ENCODE measurements at regions not wholly inside any gene's neighbourhood (a gene's known extent, or its start where the extent isn't known, plus 50 kb on each side); places are given as distances from the start of the nearest gene placed in this dataset.

- H3K27ac ChIP-seq (ENCODE audit: low read depth in 1 of 2, low read length in 2 of 2) = no peak overlapping the region
- 40 to 49% methylated on average over 2 of the region's 2 CpGs for WGBS, 2 donors
- peaks cover 0 to 2% of the 10 kb centered on the region in 2 donors for H3K27me3 ChIP-seq (ENCODE audit: control insufficient read depth in 1 of 2, insufficient read depth in 2 of 2, low read length in 1 of 2)
- H3K9me3 ChIP-seq (ENCODE audit: control insufficient read depth, low read length) = peaks cover 3% of the 10 kb centered on the region
- H3K4me1 ChIP-seq (ENCODE audit: control insufficient read depth in 1 of 2, insufficient read depth in 2 of 2, low read length in 2 of 2) = peaks cover 1 to 6% of the 10 kb centered on the region in 2 donors
- ATAC-seq (ENCODE audit: low FRiP score) = no peak
- no peak overlapping the region for H3K4me3 ChIP-seq (ENCODE audit: low read length in 2 of 2)
- no peak for DNase-seq
- H3K36me3 ChIP-seq (ENCODE audit: control insufficient read depth in 1 of 2, insufficient read depth in 2 of 2, low read length in 1 of 2) = no peaks in the 10 kb centered on the region
- intact Hi-C loops (cut with DNase I) = no loop called here
Measured at GRCh38 chr12:77347017-77347416, 281.6 kb upstream of the E2F7 start.

GRCh38 chr12:77345336-77345735 is 280.0 kb upstream of the E2F7 start:
- H3K27ac ChIP-seq (ENCODE audit: low read depth in 1 of 2, low read length in 2 of 2) = no peak overlapping the region
- H3K27me3 ChIP-seq (ENCODE audit: control insufficient read depth in 1 of 2, insufficient read depth in 2 of 2, low read length in 1 of 2) = peaks cover 0 to 2% of the 10 kb centered on the region in 2 donors
- H3K36me3 ChIP-seq (ENCODE audit: control insufficient read depth in 1 of 2, insufficient read depth in 2 of 2, low read length in 1 of 2) = no peaks in the 10 kb centered on the region
- peaks cover 3% of the 10 kb centered on the region for H3K9me3 ChIP-seq (ENCODE audit: control insufficient read depth, low read length)
- intact Hi-C loops (cut with DNase I) = no loop called here
- 12 to 13% methylated on average over 1 of the region's 1 CpG for WGBS, 2 donors
- no peak overlapping the region for H3K4me3 ChIP-seq (ENCODE audit: low read length in 2 of 2)
- DNase-seq (no peak), ATAC-seq (ENCODE audit: low FRiP score) (no peak)
- H3K4me1 ChIP-seq (ENCODE audit: control insufficient read depth in 1 of 2, insufficient read depth in 2 of 2, low read length in 2 of 2) = peaks cover 1 to 6% of the 10 kb centered on the region in 2 donors

GRCh38 chr12:77344651-77345050 is 279.3 kb upstream of the E2F7 start:
- Histone ChIP-seq H3K4me1 (ENCODE audit: control insufficient read depth in 1 of 2, insufficient read depth in 2 of 2, low read length in 2 of 2) (peaks cover 1 to 6% of the 10 kb centered on the region in 2 donors), H3K27me3 (ENCODE audit: control insufficient read depth in 1 of 2, insufficient read depth in 2 of 2, low read length in 1 of 2) (peaks cover 0 to 2% of the 10 kb centered on the region in 2 donors), H3K4me3 (ENCODE audit: low read length in 2 of 2) (no peak overlapping the region), H3K36me3 (ENCODE audit: control insufficient read depth in 1 of 2, insufficient read depth in 2 of 2, low read length in 1 of 2) (no peaks in the 10 kb centered on the region), H3K27ac (ENCODE audit: low read depth in 1 of 2, low read length in 2 of 2) (no peak overlapping the region), H3K9me3 (ENCODE audit: control insufficient read depth, low read length) (peaks cover 3% of the 10 kb centered on the region)
- 52 to 98% methylated on average over 1 of the region's 1 CpG for WGBS, 2 donors
- intact Hi-C loops (cut with DNase I) = no loop called here
- DNase-seq (no peak), ATAC-seq (ENCODE audit: low FRiP score) (no peak)

- H3K4me1 ChIP-seq (ENCODE audit: control insufficient read depth in 1 of 2, insufficient read depth in 2 of 2, low read length in 2 of 2) = peaks cover 1 to 6% of the 10 kb centered on the region in 2 donors
- no peak for ATAC-seq (ENCODE audit: low FRiP score)
- intact Hi-C loops (cut with DNase I) = no loop called here
- 82 to 84% methylated on average over 1 of the region's 1 CpG for WGBS, 2 donors
- peaks cover 0 to 2% of the 10 kb centered on the region in 2 donors for H3K27me3 ChIP-seq (ENCODE audit: control insufficient read depth in 1 of 2, insufficient read depth in 2 of 2, low read length in 1 of 2)
- no peak overlapping the region for H3K4me3 ChIP-seq (ENCODE audit: low read length in 2 of 2)
- H3K27ac ChIP-seq (ENCODE audit: low read depth in 1 of 2, low read length in 2 of 2) = no peak overlapping the region
- DNase-seq = no peak
- no peaks in the 10 kb centered on the region for H3K36me3 ChIP-seq (ENCODE audit: control insufficient read depth in 1 of 2, insufficient read depth in 2 of 2, low read length in 1 of 2)
- peaks cover 3% of the 10 kb centered on the region for H3K9me3 ChIP-seq (ENCODE audit: control insufficient read depth, low read length)
Measured at GRCh38 chr12:77343291-77343690, 277.9 kb upstream of the E2F7 start.

GRCh38 chr12:77342253-77342652 is 276.9 kb upstream of the E2F7 start:
- Histone ChIP-seq H3K27ac (ENCODE audit: low read depth in 1 of 2, low read length in 2 of 2) (no peak overlapping the region), H3K9me3 (ENCODE audit: control insufficient read depth, low read length) (peaks cover 2% of the 10 kb centered on the region), H3K27me3 (ENCODE audit: control insufficient read depth in 1 of 2, insufficient read depth in 2 of 2, low read length in 1 of 2) (peaks cover 0 to 2% of the 10 kb centered on the region in 2 donors), H3K4me1 (ENCODE audit: control insufficient read depth in 1 of 2, insufficient read depth in 2 of 2, low read length in 2 of 2) (peaks cover 1 to 6% of the 10 kb centered on the region in 2 donors), H3K36me3 (ENCODE audit: control insufficient read depth in 1 of 2, insufficient read depth in 2 of 2, low read length in 1 of 2) (no peaks in the 10 kb centered on the region), H3K4me3 (ENCODE audit: low read length in 2 of 2) (no peak overlapping the region)
- ATAC-seq (ENCODE audit: low FRiP score) (no peak), DNase-seq (no peak)
- intact Hi-C loops (cut with DNase I) = no loop called here
- 22 to 30% methylated on average over 2 of the region's 2 CpGs for WGBS, 2 donors

- DNase-seq = no peak
- Histone ChIP-seq H3K27me3 (ENCODE audit: control insufficient read depth in 1 of 2, insufficient read depth in 2 of 2, low read length in 1 of 2) (no peaks in the 10 kb centered on the region), H3K36me3 (ENCODE audit: control insufficient read depth in 1 of 2, insufficient read depth in 2 of 2, low read length in 1 of 2) (no peaks in the 10 kb centered on the region), H3K4me3 (ENCODE audit: low read length in 2 of 2) (no peak overlapping the region), H3K4me1 (ENCODE audit: control insufficient read depth in 1 of 2, insufficient read depth in 2 of 2, low read length in 2 of 2) (peaks cover 0 to 1% of the 10 kb centered on the region in 2 donors), H3K9me3 (ENCODE audit: control insufficient read depth, low read length) (no peaks in the 10 kb centered on the region), H3K27ac (ENCODE audit: low read depth in 1 of 2, low read length in 2 of 2) (no peak overlapping the region)
- WGBS, 2 donors = 93% methylated on average over 1 of the region's 1 CpG
- no peak for ATAC-seq (ENCODE audit: low FRiP score)
- intact Hi-C loops (cut with DNase I) = no loop called here
Measured at GRCh38 chr12:77339610-77340009, 274.2 kb upstream of the E2F7 start.

GRCh38 chr12:77337362-77337761 is 272.0 kb upstream of the E2F7 start:
- no peak for ATAC-seq (ENCODE audit: low FRiP score)
- intact Hi-C loops (cut with DNase I) = no loop called here
- H3K9me3 ChIP-seq (ENCODE audit: control insufficient read depth, low read length) = no peaks in the 10 kb centered on the region
- no peaks in the 10 kb centered on the region for H3K27me3 ChIP-seq (ENCODE audit: control insufficient read depth in 1 of 2, insufficient read depth in 2 of 2, low read length in 1 of 2)
- peaks cover 0 to 1% of the 10 kb centered on the region in 2 donors for H3K4me1 ChIP-seq (ENCODE audit: control insufficient read depth in 1 of 2, insufficient read depth in 2 of 2, low read length in 2 of 2)
- no peaks in the 10 kb centered on the region for H3K36me3 ChIP-seq (ENCODE audit: control insufficient read depth in 1 of 2, insufficient read depth in 2 of 2, low read length in 1 of 2)
- no peak for DNase-seq
- no peak overlapping the region for H3K4me3 ChIP-seq (ENCODE audit: low read length in 2 of 2)
- no peak overlapping the region for H3K27ac ChIP-seq (ENCODE audit: low read depth in 1 of 2, low read length in 2 of 2)
- WGBS, 2 donors = 57 to 59% methylated on average over 5 of the region's 5 CpGs

GRCh38 chr12:77334806-77335205 is 269.4 kb upstream of the E2F7 start:
- Histone ChIP-seq H3K27me3 (ENCODE audit: control insufficient read depth in 1 of 2, insufficient read depth in 2 of 2, low read length in 1 of 2) (no peaks in the 10 kb centered on the region), H3K4me3 (ENCODE audit: low read length in 2 of 2) (no peak overlapping the region), H3K27ac (ENCODE audit: low read depth in 1 of 2, low read length in 2 of 2) (no peak overlapping the region), H3K36me3 (ENCODE audit: control insufficient read depth in 1 of 2, insufficient read depth in 2 of 2, low read length in 1 of 2) (no peaks in the 10 kb centered on the region), H3K4me1 (ENCODE audit: control insufficient read depth in 1 of 2, insufficient read depth in 2 of 2, low read length in 2 of 2) (no peaks in the 10 kb centered on the region), H3K9me3 (ENCODE audit: control insufficient read depth, low read length) (no peaks in the 10 kb centered on the region)
- WGBS, 2 donors = 89% methylated on average over 2 of the region's 2 CpGs
- intact Hi-C loops (cut with DNase I) = no loop called here
- no peak for ATAC-seq (ENCODE audit: low FRiP score)
- DNase-seq = no peak

GRCh38 chr12:77328326-77328725 is 263.0 kb upstream of the E2F7 start:
- Histone ChIP-seq H3K27ac (ENCODE audit: low read depth in 1 of 2, low read length in 2 of 2) (no peak overlapping the region), H3K4me1 (ENCODE audit: control insufficient read depth in 1 of 2, insufficient read depth in 2 of 2, low read length in 2 of 2) (no peaks in the 10 kb centered on the region), H3K36me3 (ENCODE audit: control insufficient read depth in 1 of 2, insufficient read depth in 2 of 2, low read length in 1 of 2) (no peaks in the 10 kb centered on the region), H3K9me3 (ENCODE audit: control insufficient read depth, low read length) (no peaks in the 10 kb centered on the region), H3K27me3 (ENCODE audit: control insufficient read depth in 1 of 2, insufficient read depth in 2 of 2, low read length in 1 of 2) (no peaks in the 10 kb centered on the region), H3K4me3 (ENCODE audit: low read length in 2 of 2) (no peak overlapping the region)
- WGBS, 2 donors = 86 to 87% methylated on average over 7 of the region's 7 CpGs
- DNase-seq (no peak), ATAC-seq (ENCODE audit: low FRiP score) (no peak)
- intact Hi-C loops (cut with DNase I) = loop anchor here in 1 of 2 donors (10.0 kb wide), 1 partner anchor 264 kb away; the partner anchor contains the start of gene E2F7
